Ascending aorta (tissue), 2 donors: ENCODE measurements at regions not wholly inside any gene's neighbourhood (a gene's known extent, or its start where the extent isn't known, plus 50 kb on each side); places are given as distances from the start of the nearest gene placed in this dataset.
"Not testable (repeated sequence)": the region's sequence is repeated elsewhere in the genome, so short reads cannot be mapped to it uniquely, and the experiment has no call there.

Source experiments
- DNase-seq, 2 donors: peaks; one replicate each; pipeline ENCODE4 v3.0.0-alpha.2; 2019; ENCODE audit warnings: low spot score in 2 of 2
- H3K27ac ChIP-seq, 2 donors: fragments of 200-600 bp; sonication (generic); one replicate each; pipeline ENCODE4 v1.5.1; 2016 to 2017; ENCODE audit warnings: mild to moderate bottlenecking in 1 of 2
- H3K27me3 ChIP-seq: fragments of 200-600 bp; sonication (generic); one replicate; pipeline ENCODE4 v1.5.1; 2017
- H3K36me3 ChIP-seq, 2 donors: fragments of 200-600 bp; sonication (generic); one replicate each; pipeline ENCODE4 v1.5.1; 2016
- H3K4me1 ChIP-seq, 2 donors: fragments of 200-600 bp; sonication (generic); one replicate each; pipeline ENCODE4 v1.5.1; 2016 to 2017; ENCODE audit warnings: mild to moderate bottlenecking in 1 of 2
- H3K4me3 ChIP-seq, 2 donors: fragments of 200-600 bp; sonication (generic); one replicate each; pipeline ENCODE4 v1.5.1; 2016 to 2017; ENCODE audit warnings: mild to moderate bottlenecking in 1 of 2
- H3K9me3 ChIP-seq, 2 donors: fragments of 200-600 bp; sonication (generic); one replicate each; pipeline ENCODE4 v1.5.1; 2016
- CTCF ChIP-seq, 3 experiments: fragments of 200-600 bp in 2 of 3; fragments of 450-650 bp in 1 of 3; sonication (generic) in 2 of 3; IDR thresholded peaks; one replicate each; pipeline ENCODE4 v1.5.1; 2016 to 2019; ENCODE audit warnings: antibody characterized with exemption in 3 of 3, mild to moderate bottlenecking in 1 of 3, moderate library complexity in 1 of 3
- intact Hi-C: fragments of 100-400 bp; cut with DNase I; formaldehyde crosslinking; loops from one replicate; pipeline ENCODE4 v1.15.1; 2023

- Histone ChIP-seq H3K4me1 (peaks cover 0 to 3% of the 10 kb centered on the region in 2 donors), H3K27ac (no peak overlapping the region), H3K36me3 (no peaks in the 10 kb centered on the region), H3K27me3 (no peaks in the 10 kb centered on the region), H3K9me3 (no peaks in the 10 kb centered on the region), H3K4me3 (no peak overlapping the region)
- peak in 1 of 2 donors; percentile 62 for DNase-seq
- TF ChIP-seq CTCF (IDR thresholded peaks at IDR 0.05), result no peak
- intact Hi-C loops, result no loop called here
Measured at GRCh38 chr4:25993395-25994185, 79.6 kb downstream of the SMIM20 start.

- not testable (repeated sequence) for H3K36me3 ChIP-seq
Measured at GRCh38 chr4:25994577-25994976, 80.6 kb downstream of the SMIM20 start.

GRCh38 chr4:26000274-26000950 lies 86.4 kb downstream of the SMIM20 start:
- peak in 1 of 2 donors; percentile 44 for DNase-seq
- Histone ChIP-seq H3K36me3 (no peaks in the 10 kb centered on the region), H3K4me3 (no peak overlapping the region), H3K4me1 (no peaks in the 10 kb centered on the region), H3K9me3 (no peaks in the 10 kb centered on the region), H3K27ac (no peak overlapping the region), H3K27me3 (no peaks in the 10 kb centered on the region)
- TF ChIP-seq CTCF (IDR thresholded peaks at IDR 0.05), result no peak
- intact Hi-C loops, result no loop called here

More at GRCh38 chr4:25994577-25994976, 80.6 kb downstream of the SMIM20 start:
- H3K27ac ChIP-seq, H3K27me3 ChIP-seq, H3K4me1 ChIP-seq, H3K9me3 ChIP-seq, H3K4me3 ChIP-seq, intact Hi-C loops: not testable (repeated sequence)
- peak in 1 of 2 donors; percentile 63 for DNase-seq

GRCh38 chr4:26001413-26001812 lies 87.4 kb downstream of the SMIM20 start:
- Histone ChIP-seq H3K9me3 (no peaks in the 10 kb centered on the region), H3K4me1 (no peaks in the 10 kb centered on the region), H3K27me3 (no peaks in the 10 kb centered on the region), H3K36me3 (no peaks in the 10 kb centered on the region), H3K27ac (no peak overlapping the region), H3K4me3 (no peak overlapping the region)
- intact Hi-C loops, result no loop called here
- DNase-seq, result peak in 1 of 2 donors; percentile 45
- TF ChIP-seq CTCF (IDR thresholded peaks at IDR 0.05), result no peak

GRCh38 chr4:26001816-26002215 lies 87.8 kb downstream of the SMIM20 start:
- intact Hi-C loops, result no loop called here
- H3K9me3 ChIP-seq, result no peaks in the 10 kb centered on the region
- no peaks in the 10 kb centered on the region for H3K4me1 ChIP-seq
- H3K27ac ChIP-seq, result no peak overlapping the region
- H3K27me3 ChIP-seq, result no peaks in the 10 kb centered on the region
- no peaks in the 10 kb centered on the region for H3K36me3 ChIP-seq
- no peak for DNase-seq
- no peak for TF ChIP-seq CTCF (IDR thresholded peaks at IDR 0.05)
- no peak overlapping the region for H3K4me3 ChIP-seq

GRCh38 chr4:26003056-26003455 lies 89.0 kb downstream of the SMIM20 start:
- no peak for DNase-seq
- no peak overlapping the region for H3K27ac ChIP-seq
- no peaks in the 10 kb centered on the region for H3K4me1 ChIP-seq
- H3K27me3 ChIP-seq, result no peaks in the 10 kb centered on the region
- no peak for TF ChIP-seq CTCF (IDR thresholded peaks at IDR 0.05)
- H3K9me3 ChIP-seq, result peaks cover 0 to under 1% of the 10 kb centered on the region in 2 donors
- intact Hi-C loops, result no loop called here
- no peaks in the 10 kb centered on the region for H3K36me3 ChIP-seq
- no peak overlapping the region for H3K4me3 ChIP-seq
